Osteoblast (primary cell): ENCODE measurements at regions not wholly inside any gene's neighbourhood (a gene's known extent, or its start where the extent isn't known, plus 50 kb on each side); places are given as distances from the start of the nearest gene placed in this dataset.

Experiments
- DNase-seq: peaks from one replicate; pipeline ENCODE4 v3.0.0; 2011; ENCODE audit warnings: low spot score, mixed read lengths; ENCODE audit not compliant: insufficient read length; ENCODE audit errors: missing footprints
- H2AFZ ChIP-seq: 2 replicates; pipeline ENCODE4 v1.6.0; 2011; ENCODE audit warnings: mild to moderate bottlenecking, low read length
- H3K27ac ChIP-seq: 2 replicates; pipeline ENCODE4 v1.5.1; 2011; ENCODE audit warnings: mild to moderate bottlenecking, low read depth, low read length, moderate library complexity
- H3K27me3 ChIP-seq: 2 replicates; pipeline ENCODE4 v1.6.0; 2012; ENCODE audit warnings: mild to moderate bottlenecking, control low read depth, inconsistent platforms, low read length, moderate library complexity; ENCODE audit not compliant: insufficient read depth
- H3K36me3 ChIP-seq: 2 replicates; pipeline ENCODE4 v1.5.1; 2011; ENCODE audit warnings: mild to moderate bottlenecking, low read length, control low read depth, moderate library complexity; ENCODE audit not compliant: insufficient read depth
- H3K4me1 ChIP-seq: 2 replicates; pipeline ENCODE4 v1.5.1; 2011; ENCODE audit warnings: mild to moderate bottlenecking, low read length, control low read depth, moderate library complexity; ENCODE audit not compliant: insufficient read depth
- H3K4me2 ChIP-seq: 2 replicates; pipeline ENCODE4 v1.6.0; 2011; ENCODE audit warnings: mild to moderate bottlenecking, low read length; ENCODE audit not compliant: insufficient read depth
- H3K4me3 ChIP-seq: fragments of 200-600 bp; sonication (generic); 3 replicates; pipeline ENCODE4 v1.5.1; 2012; ENCODE audit warnings: mild to moderate bottlenecking, low read length, inconsistent platforms; ENCODE audit not compliant: insufficient read depth
- H3K79me2 ChIP-seq: 2 replicates; pipeline ENCODE4 v1.6.0; 2012; ENCODE audit warnings: mild to moderate bottlenecking, low read length, control low read depth, inconsistent platforms; ENCODE audit not compliant: insufficient read depth
- H3K9me3 ChIP-seq: 2 replicates; pipeline ENCODE4 v1.5.1; 2011; ENCODE audit warnings: low read depth, low read length, control low read depth
- H4K20me1 ChIP-seq: 2 replicates; pipeline ENCODE4 v1.6.0; 2012; ENCODE audit warnings: mild to moderate bottlenecking, low read length, control low read depth; ENCODE audit not compliant: insufficient read depth
- CTCF ChIP-seq: IDR thresholded peaks from 2 replicates; pipeline ENCODE4 v1.5.1; 2011; ENCODE audit warnings: mild to moderate bottlenecking, low read depth, low read length, moderate library complexity; ENCODE audit errors: extremely low read depth

GRCh38 chr2:67145851-67146250 lies 251.3 kb upstream of the ETAA1 start:
- Histone ChIP-seq H3K9me3 (no peaks in the 10 kb centered on the region), H3K4me2 (no peak overlapping the region), H3K79me2 (no peaks in the 10 kb centered on the region), H3K36me3 (no peaks in the 10 kb centered on the region), H3K27ac (no peak overlapping the region), H3K4me1 (no peaks in the 10 kb centered on the region), H4K20me1 (no peaks in the 10 kb centered on the region), H3K27me3 (no peaks in the 10 kb centered on the region), H3K4me3 (no peak overlapping the region), H2AFZ (no peak overlapping the region)
- no peak for DNase-seq
- no peak for TF ChIP-seq CTCF

DNA sequence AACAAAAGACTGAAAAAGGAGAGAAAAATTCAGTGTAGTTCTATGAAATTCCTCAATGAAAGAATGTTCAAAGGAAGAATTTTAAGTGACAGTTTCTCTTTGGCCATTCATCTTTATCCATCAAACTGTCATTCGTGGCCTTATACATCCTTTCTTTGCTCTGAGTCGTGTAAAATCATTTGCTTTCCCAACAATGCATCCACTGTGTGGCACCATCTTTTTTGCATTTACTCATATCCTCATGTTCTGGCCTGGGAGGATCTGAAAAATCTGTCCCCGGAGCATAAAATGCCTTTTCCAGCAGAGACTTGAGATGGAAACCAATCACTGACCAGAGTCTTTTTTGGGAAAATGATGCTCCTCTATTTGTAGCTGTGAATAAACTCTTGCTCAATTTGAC lies 240.3 kb upstream of the ETAA1 start:
- H3K9me3 ChIP-seq = no peaks in the 10 kb centered on the region
- H2AFZ ChIP-seq = no peak overlapping the region
- no peak overlapping the region for H3K27ac ChIP-seq
- no peaks in the 10 kb centered on the region for H3K79me2 ChIP-seq
- no peak for DNase-seq
- H3K36me3 ChIP-seq = no peaks in the 10 kb centered on the region
- no peak for TF ChIP-seq CTCF
- H3K4me3 ChIP-seq = no peak overlapping the region
- H3K4me1 ChIP-seq = no peaks in the 10 kb centered on the region
- no peak overlapping the region for H3K4me2 ChIP-seq
- no peaks in the 10 kb centered on the region for H3K27me3 ChIP-seq
- no peaks in the 10 kb centered on the region for H4K20me1 ChIP-seq

DNA sequence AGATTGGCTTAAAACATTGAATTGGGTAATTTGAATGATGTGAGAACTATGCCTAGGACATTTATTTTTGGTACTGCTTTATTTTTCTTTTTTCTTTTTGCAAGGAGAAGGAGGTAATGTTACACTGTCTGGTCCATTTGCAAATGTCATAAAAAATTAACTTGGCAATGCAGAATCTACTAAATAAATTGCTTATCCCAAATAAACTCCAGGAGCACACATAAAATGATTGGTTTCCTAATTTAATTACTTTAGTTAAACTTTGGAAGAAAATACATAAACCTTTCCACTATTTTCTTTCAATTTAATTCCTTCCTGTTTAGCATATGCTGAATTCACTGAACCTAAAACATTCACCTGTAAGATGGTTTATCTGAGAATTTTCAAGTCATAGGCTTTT lies 238.4 kb upstream of the ETAA1 start:
- no peak overlapping the region for H2AFZ ChIP-seq
- no peaks in the 10 kb centered on the region for H3K4me1 ChIP-seq
- H3K4me2 ChIP-seq = no peak overlapping the region
- no peak overlapping the region for H3K4me3 ChIP-seq
- H3K79me2 ChIP-seq = no peaks in the 10 kb centered on the region
- H3K36me3 ChIP-seq = no peaks in the 10 kb centered on the region
- no peaks in the 10 kb centered on the region for H4K20me1 ChIP-seq
- TF ChIP-seq CTCF = no peak
- DNase-seq = no peak
- no peak overlapping the region for H3K27ac ChIP-seq
- H3K27me3 ChIP-seq = no peaks in the 10 kb centered on the region
- H3K9me3 ChIP-seq = no peaks in the 10 kb centered on the region

- Histone ChIP-seq H3K4me3 (no peak overlapping the region), H3K4me2 (no peak overlapping the region), H3K4me1 (no peaks in the 10 kb centered on the region), H3K9me3 (no peaks in the 10 kb centered on the region), H3K36me3 (no peaks in the 10 kb centered on the region), H3K79me2 (no peaks in the 10 kb centered on the region), H4K20me1 (no peaks in the 10 kb centered on the region), H3K27ac (no peak overlapping the region), H2AFZ (no peak overlapping the region), H3K27me3 (no peaks in the 10 kb centered on the region)
- no peak for TF ChIP-seq CTCF
- DNase-seq = no peak
Observed at GRCh38 chr2:67159929-67160328, 237.2 kb upstream of the ETAA1 start.
